Panc1 (cell line): ENCODE measurements at regions not wholly inside any gene's neighbourhood (a gene's known extent, or its start where the extent isn't known, plus 50 kb on each side); places are given as distances from the start of the nearest gene placed in this dataset.

Experiments
- ATAC-seq: fragments of 200-7000 bp; cut with Tn5 transposase; 2 replicates; pipeline ENCODE4 v1.9.1; 2020; ENCODE audit warnings: mild to moderate bottlenecking, moderate library complexity
- BruUV-seq: library from RNA; stranded (reverse); fragments of 400-500 nt; replicated peaks from 2 replicates; lab custom pipeline; 2021; lab: Mats Ljungman, UMichigan
- CTCF ChIA-PET: fragments of 300-600 bp; sonication (Branson Sonifier 250); formaldehyde crosslinking; loops from one replicate; lab custom pipeline; 2022; ENCODE audit warnings: antibody characterized with exemption; lab: Charles Lee
- POLR2A ChIA-PET: fragments of 300-600 bp; sonication (Branson Sonifier 250); formaldehyde crosslinking; loops from one replicate; lab custom pipeline; 2022; ENCODE audit warnings: antibody characterized with exemption; lab: Charles Lee
- DNase-seq: peaks from one replicate; pipeline ENCODE4 v3.0.0-alpha.2; 2010; ENCODE audit warnings: low read depth, low spot score
- H3K27ac ChIP-seq: 2 replicates; pipeline ENCODE4 v1.5.1; 2011; ENCODE audit warnings: mild to moderate bottlenecking, low read length, inconsistent platforms
- H3K27me3 ChIP-seq: fragments of 200-500 bp; sonication (Bioruptor generic); 2 replicates; pipeline ENCODE4 v1.6.0; 2014; ENCODE audit warnings: low read length, inconsistent platforms; ENCODE audit not compliant: control insufficient read depth, insufficient read depth
- H3K36me3 ChIP-seq: fragments of 200-500 bp; sonication (Bioruptor generic); 2 replicates; pipeline ENCODE4 v1.5.1; 2014; ENCODE audit warnings: inconsistent platforms, mild to moderate bottlenecking, low read length, moderate library complexity; ENCODE audit not compliant: control insufficient read depth, insufficient read depth
- H3K4me1 ChIP-seq: 2 replicates; pipeline ENCODE4 v1.5.1; 2011; ENCODE audit warnings: inconsistent platforms, mild to moderate bottlenecking, low read length, moderate library complexity; ENCODE audit not compliant: control insufficient read depth, insufficient read depth
- H3K4me3 ChIP-seq, 2 experiments: 2 replicates each; pipeline ENCODE4 v1.5.1; 2011 to 2012; ENCODE audit warnings: low read depth in 2 of 2, low read length in 2 of 2, mild to moderate bottlenecking in 2 of 2, inconsistent platforms in 1 of 2, moderate library complexity in 1 of 2
- H3K9me3 ChIP-seq: fragments of 200-500 bp; sonication (Bioruptor generic); 2 replicates; pipeline ENCODE4 v1.5.1; 2014; ENCODE audit warnings: low read depth, mild to moderate bottlenecking, inconsistent platforms, low read length, moderate library complexity; ENCODE audit not compliant: control insufficient read depth, insufficient read depth
- CTCF ChIP-seq: fragments of 450-650 bp; IDR thresholded peaks from 2 replicates; pipeline ENCODE4 v1.5.1; 2017; ENCODE audit warnings: mild to moderate bottlenecking
- POLR2AphosphoS5 ChIP-seq: IDR thresholded peaks from 2 replicates; pipeline ENCODE4 v1.6.1; 2012; ENCODE audit warnings: mild to moderate bottlenecking, low read depth, low read length, moderate library complexity
- REST ChIP-seq, 2 experiments: IDR thresholded peaks; 2 replicates each; pipeline ENCODE4 v1.6.1; 2011 to 2012; ENCODE audit warnings: low read depth in 2 of 2, control low read depth in 1 of 2, low read length in 1 of 2, mild to moderate bottlenecking in 1 of 2, moderate library complexity in 1 of 2; ENCODE audit not compliant: insufficient read depth in 1 of 2
- SIN3A ChIP-seq: IDR thresholded peaks from 2 replicates; pipeline ENCODE4 v1.6.1; 2012; ENCODE audit warnings: low read depth, mild to moderate bottlenecking, low read length, moderate library complexity, borderline replicate concordance; ENCODE audit not compliant: insufficient read depth
- TCF7L2 ChIP-seq: IDR thresholded peaks from 2 replicates; pipeline ENCODE4 v1.6.1; 2011; ENCODE audit warnings: mild to moderate bottlenecking, low read depth, low read length, inconsistent platforms
- in situ Hi-C: cut with HindIII; loops from 2 replicates; pipeline ENCODE4 v1.10.0; 2016; ENCODE audit warnings: low sequenced_read_pairs, low pct_unique_long_range_greater_than_20kb
- intact Hi-C: fragments of 100-400 bp; cut with micrococcal nuclease; formaldehyde crosslinking; loops from one replicate; pipeline ENCODE4 v1.10.0; 2022; ENCODE audit not compliant: unreplicated experiment

- Histone ChIP-seq H3K4me3 (no peak overlapping the region), H3K9me3 (no peaks in the 10 kb centered on the region), H3K4me1 (no peaks in the 10 kb centered on the region), H3K27ac (no peak overlapping the region), H3K27me3 (no peaks in the 10 kb centered on the region), H3K36me3 (no peaks in the 10 kb centered on the region)
- TF ChIP-seq TCF7L2 (no peak), POLR2AphosphoS5 (no peak), SIN3A (no peak)
- intact Hi-C loops (loop anchor here (10.0 kb wide), 1 partner anchor 228 kb away; no protein-coding TSS in a partner anchor), in situ Hi-C loops (no loop called here)
- DNase-seq (no peak), ATAC-seq (no peak)
- no TSS peak for BruUV-seq
- POLR2A ChIA-PET: no interaction called here
- CTCF ChIA-PET: interaction anchor here (0.6 kb wide), 1 partner anchor 40 kb away, joined by 5 read pairs; no protein-coding TSS in a partner anchor
Measured at GRCh38 chr5:157993201-157993600, 134.3 kb upstream of the CLINT1 start.

- in situ Hi-C loops (no loop called here), intact Hi-C loops (loop anchor here (10.0 kb wide), 1 partner anchor 226 kb away; no protein-coding TSS in a partner anchor)
- TF ChIP-seq SIN3A (no peak), POLR2AphosphoS5 (no peak), TCF7L2 (no peak), CTCF (no peak), REST (IDR thresholded peaks at IDR 0.05; ENCODE audit: insufficient read depth in 1 of 2, low read depth in 2 of 2, low read length in 1 of 2) (no peak)
Measured at GRCh38 chr5:157990583-157991181, 131.7 kb upstream of the CLINT1 start.

GRCh38 chr5:157989296-157989695 lies 130.4 kb upstream of the CLINT1 start:
- Histone ChIP-seq H3K4me3 (no peak overlapping the region), H3K27me3 (no peaks in the 10 kb centered on the region), H3K9me3 (no peaks in the 10 kb centered on the region), H3K27ac (no peak overlapping the region), H3K4me1 (no peaks in the 10 kb centered on the region), H3K36me3 (no peaks in the 10 kb centered on the region)
- in situ Hi-C loops: no loop called here
- ChIA-PET CTCF (no interaction called here), POLR2A (no interaction called here)
- intact Hi-C loops: no loop called here
- no peak for TF ChIP-seq REST (IDR thresholded peaks at IDR 0.05; ENCODE audit: insufficient read depth in 1 of 2, low read depth in 2 of 2, low read length in 1 of 2)
- no peak for TF ChIP-seq TCF7L2
- no peak for TF ChIP-seq CTCF
- no peak for TF ChIP-seq SIN3A
- no peak for TF ChIP-seq POLR2AphosphoS5
- DNase-seq (no peak), ATAC-seq (no peak)
- no TSS peak for BruUV-seq

More at GRCh38 chr5:157990583-157991181, 131.7 kb upstream of the CLINT1 start:
- H3K4me1 ChIP-seq: no peaks in the 10 kb centered on the region
- no TSS peak for BruUV-seq
- no peaks in the 10 kb centered on the region for H3K9me3 ChIP-seq
- H3K36me3 ChIP-seq: no peaks in the 10 kb centered on the region
- CTCF ChIA-PET: no interaction called here
- no peaks in the 10 kb centered on the region for H3K27me3 ChIP-seq
- DNase-seq (no peak), ATAC-seq (no peak)
- H3K27ac ChIP-seq: no peak overlapping the region
- H3K4me3 ChIP-seq: no peak overlapping the region
- POLR2A ChIA-PET: no interaction called here
